Stimulated activated CD4-positive, alpha-beta T cell treated with anti-CD3 and anti-CD28 coated beads, Interleukin-4, amount 100 ng/mL, for 1 hour (primary cell): ENCODE measurements at regions not wholly inside any gene's neighbourhood (a gene's known extent, or its start where the extent isn't known, plus 50 kb on each side); places are given as distances from the start of the nearest gene placed in this dataset.
A peak's percentile ranks its signal among the peaks of the same experiment; 100 is the strongest.

Source experiments
- DNase-seq: peaks from one replicate; pipeline ENCODE4 v3.0.0-alpha.2; 2020

DNA sequence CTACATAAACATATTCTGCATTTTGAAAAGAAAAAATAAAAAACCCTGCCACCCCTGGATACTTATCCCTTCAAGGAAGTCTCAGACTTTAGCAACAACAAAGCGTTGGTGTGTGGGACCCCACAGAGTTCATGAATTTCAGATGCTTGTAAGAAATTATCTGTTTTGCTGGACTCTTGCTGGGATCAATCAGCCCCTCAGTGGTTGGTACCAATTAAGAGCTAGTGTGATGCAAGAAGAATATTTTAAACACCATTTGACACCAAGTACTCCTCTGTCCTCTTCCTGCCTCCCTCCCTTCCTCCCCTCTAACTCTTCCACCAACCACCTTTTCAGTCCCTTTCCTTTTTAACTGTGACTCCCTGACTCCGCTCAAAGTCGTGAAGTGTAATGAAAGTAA lies 51.5 kb downstream of the SST start:
- DNase-seq = no peak

DNA sequence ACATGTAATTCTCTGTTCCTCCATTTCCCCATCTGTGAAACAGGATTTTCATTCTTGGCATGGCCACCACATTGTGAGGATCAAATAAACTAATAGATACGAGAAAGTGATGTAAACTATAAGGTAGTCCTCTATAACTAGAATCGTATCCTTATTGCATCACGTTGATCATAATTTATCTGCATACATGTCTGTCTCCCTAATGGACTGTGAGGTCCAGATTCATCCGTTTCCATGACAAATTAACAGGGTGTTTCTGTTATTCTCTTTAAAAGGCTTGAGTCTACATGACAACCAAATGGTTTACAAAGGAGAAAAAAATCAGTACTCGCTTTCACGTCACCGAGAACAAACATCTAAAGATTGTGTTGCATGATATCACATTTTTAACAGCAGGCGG lies 53.0 kb downstream of the SST start:
- no peak for DNase-seq

DNA sequence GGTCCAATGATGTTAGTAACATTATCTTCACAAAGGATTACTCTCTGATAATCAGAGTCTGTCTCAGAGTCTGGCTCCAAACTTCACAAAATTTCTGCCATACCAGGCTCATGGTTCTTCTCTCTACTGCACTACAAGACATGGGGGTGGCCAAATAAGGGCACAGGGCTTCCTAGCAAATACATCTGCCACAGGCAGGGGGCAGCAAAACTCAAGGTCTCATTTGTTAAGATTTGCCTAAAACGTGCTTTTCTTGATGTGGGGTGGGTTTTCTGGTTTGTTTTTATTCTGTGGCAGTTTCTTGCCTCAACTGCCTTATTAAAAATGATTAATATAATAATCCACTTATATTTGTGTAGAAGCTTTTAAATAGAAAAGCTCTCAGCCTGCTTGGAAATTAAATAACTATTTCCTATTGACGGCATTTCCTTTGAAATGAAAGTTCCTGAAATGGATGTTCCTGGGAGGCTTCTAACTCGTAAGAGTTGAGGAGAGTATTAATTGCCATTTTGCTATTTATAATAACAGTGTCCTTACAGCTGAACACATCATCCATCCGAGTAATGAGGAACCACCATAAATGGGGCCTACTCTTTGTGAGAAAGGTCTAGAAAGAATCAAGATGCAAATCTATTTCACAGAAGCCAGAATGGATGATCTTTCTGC lies 53.8 kb downstream of the SST start:
- peak; percentile 55 for DNase-seq

DNA sequence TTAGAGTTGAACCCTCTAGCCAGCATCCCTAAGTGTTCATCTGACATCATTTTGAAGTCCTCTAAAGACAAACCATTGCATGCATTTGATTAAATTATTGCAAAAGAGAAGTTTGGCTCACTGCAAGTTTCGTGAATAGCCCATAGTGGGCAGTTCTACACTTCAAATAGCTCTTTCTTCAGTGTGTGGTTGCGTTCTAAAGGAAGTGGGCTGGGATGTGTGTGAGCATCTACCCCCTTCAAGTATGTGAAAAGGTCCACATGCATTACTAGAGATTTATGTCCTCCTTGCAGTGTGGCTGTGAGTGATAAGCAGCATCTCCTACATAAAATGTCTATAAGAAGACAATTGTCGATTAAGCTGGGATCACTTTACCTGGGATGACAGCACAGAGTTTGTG lies 54.6 kb downstream of the SST start:
- no peak for DNase-seq

DNA sequence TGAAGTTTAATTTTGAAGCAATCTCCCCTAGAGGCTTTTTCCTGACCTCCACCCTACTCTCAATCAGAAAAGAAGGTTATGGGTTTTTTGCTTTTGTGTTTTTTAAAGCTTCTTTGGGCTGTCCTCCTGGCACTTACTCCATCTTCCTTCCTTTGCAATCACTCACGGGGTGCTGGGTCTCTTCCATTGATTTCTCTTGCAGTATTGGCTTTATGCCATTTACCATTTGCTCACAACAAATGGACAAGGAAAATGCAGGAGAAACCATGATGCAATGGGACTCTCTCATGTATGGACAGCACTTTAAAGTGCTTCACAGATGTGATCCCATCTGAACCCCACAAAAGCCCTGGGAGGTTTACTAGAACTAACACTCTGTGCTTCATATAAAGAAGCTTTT lies 57.5 kb downstream of the SST start:
- no peak for DNase-seq

DNA sequence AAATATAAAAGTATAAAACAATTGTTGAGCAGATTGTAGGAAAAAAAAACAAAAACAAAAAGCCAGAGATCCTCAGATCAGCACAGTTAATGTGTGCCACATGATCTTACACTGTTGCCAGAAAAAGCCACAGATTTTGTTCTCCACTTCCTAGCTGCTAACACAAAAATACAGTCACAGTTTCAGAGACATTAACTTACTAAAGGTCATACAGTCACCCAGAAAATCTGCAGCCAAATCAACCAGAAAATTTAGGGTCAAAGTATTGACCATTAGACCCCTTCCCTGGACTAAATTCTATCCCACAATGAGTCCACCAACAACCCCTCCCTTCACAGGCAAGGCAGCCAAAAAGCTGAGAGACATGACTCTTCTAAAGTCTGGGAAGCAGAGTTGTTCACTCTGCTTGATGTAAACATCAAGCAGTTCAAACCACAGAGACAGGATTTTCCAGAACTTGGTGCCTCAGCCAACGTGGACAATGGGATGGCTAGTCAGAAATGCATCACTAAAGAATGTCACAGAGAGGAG lies 59.1 kb downstream of the SST start:
- DNase-seq = no peak

DNA sequence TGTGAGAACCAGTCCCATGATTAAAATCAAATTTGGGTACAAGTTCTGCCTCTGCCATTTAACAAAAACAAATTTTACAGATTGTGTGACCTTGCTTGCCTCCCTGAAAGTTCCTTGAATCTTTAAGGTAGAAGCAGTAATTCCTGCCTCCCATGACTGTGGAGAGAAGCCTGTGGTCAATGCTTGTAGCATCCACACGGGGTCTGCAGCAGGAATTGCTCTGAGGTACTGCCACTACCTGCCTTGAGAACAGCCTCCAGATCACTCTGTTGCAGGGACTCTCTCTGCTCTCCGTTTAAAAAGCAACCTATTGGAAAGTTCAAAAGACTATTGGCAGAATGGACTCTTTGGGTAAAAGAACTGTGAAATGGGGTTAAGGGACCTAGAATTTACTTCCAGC lies 75.9 kb downstream of the SST start:
- no peak for DNase-seq

DNA sequence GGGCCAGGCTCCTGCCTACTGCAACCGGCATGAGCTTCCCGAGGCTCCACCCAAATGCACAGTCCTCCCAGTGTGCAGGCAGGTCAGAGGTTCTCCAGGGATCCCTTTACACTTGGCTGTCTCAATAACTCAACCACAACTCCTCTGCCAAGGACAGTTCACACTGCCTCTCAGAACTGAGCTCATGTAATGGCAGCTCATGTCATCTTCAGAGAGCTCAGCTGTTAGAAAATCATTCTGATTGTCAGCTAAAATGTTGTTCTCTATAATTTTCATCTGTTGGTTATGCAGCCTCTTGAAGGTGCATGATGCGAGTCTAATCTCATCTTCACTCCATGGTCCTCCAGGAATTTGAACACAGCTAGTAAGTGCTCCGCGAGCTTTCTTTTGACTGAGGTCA lies 76.7 kb downstream of the SST start:
- no peak for DNase-seq

DNA sequence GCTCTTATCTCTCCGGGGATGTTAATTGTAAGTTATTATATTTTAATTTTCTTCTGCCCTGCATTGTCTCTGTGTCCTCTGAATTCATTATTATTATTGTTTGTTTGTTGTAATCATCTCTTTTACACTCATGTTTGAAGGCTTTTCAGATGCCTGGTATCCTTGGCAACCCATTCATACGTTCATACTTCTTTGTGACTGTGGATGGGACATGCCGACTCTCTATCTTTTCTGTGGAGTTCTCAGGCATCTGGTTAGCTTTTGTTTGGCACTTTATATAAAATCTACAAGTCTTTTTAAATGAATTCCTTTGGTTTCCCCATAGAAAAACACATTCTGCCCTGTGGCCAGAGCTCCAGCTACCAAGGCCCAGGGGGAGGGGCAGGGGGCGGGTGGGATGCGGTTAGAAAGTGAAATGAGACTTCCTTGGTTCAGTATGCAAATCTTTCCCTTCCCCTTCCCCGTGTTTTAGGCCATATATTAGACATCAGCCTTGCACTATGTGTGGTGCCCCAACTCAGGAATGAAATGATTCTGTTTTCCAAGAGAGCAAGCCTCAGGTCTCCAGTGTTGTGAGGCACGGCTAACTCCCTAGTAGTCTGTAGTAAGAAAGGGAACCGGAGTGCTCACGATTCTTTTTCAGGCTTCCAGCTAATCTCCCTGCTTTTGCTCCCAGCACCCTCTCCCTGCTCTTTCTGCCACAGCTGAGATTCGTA lies 79.2 kb downstream of the SST start:
- no peak for DNase-seq

DNA sequence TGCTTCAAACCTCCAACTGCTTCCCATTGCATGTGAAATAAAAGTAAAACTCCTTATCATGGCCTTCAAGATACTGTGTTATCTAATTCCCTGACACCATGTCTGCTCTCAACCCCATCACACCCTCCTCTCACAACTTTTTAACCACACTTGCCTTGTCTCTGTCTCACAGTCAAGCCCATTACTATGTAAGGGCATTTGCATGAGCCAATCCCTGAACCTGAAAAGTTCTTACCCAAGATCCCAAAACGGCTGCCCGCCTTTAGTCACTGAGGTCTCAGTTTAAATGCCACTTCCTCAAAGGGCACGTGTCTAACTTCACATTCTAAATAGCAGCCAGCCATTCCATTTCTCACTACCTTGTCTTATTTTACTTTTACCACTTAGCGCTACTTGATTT lies 83.1 kb downstream of the SST start:
- no peak for DNase-seq

DNA sequence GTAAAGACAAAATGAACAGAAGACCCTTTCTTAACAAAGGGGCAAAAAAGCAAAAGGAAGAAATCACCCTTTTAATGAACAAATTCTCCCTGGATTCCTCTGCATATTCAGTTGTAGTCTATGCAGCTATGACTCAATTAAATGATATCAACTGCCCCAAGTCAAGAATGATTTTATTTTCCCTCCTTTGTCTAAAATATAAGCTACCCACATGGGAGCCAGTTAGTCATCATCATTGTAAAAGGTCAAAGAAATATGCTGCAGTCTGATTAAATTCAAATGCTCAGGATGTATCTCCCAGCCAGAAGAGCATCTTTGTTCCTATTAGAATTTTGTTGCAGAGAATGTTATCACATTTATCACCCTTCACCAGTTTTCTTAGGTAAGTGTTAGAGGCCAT lies 84.0 kb downstream of the SST start:
- DNase-seq = no peak

DNA sequence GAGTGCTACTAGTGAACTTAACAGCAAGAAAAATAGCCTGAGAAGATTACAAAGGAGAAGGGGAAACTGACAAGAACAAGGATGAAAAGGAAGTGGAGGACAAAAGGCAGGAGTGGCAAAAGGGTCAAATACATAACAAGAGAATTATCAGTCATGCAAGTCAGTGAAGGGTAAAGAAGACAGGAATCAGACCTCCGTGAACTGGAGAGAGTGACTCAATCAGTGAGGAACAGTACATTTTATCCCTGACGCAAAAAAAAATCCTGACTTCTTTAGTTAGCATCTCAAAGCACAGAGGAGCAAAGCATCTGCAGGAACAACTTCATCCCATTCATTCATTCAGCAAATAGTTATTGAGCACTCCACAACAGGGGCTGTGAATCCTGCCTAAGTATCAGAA lies 97.8 kb downstream of the SST start:
- no peak for DNase-seq

DNA sequence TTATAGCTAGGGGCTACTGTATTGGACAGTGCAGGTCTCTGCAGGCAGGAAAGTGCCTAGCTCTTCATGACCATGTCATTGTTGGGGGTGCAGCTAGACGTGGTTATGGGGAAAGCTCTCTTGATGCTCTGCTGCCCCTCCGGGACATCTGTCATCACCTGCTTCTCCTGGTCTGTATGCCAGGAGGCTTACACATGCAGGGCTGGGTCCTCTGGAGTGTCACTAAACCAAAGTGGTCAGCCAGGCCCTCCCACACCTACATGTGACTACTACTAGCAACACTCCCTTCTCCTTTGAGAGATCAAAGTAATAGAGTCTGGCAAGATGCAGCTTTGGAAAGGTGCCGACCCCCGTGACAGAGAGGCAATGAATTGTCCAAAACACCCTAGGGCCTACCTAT lies 98.5 kb downstream of the SST start:
- DNase-seq = no peak

DNA sequence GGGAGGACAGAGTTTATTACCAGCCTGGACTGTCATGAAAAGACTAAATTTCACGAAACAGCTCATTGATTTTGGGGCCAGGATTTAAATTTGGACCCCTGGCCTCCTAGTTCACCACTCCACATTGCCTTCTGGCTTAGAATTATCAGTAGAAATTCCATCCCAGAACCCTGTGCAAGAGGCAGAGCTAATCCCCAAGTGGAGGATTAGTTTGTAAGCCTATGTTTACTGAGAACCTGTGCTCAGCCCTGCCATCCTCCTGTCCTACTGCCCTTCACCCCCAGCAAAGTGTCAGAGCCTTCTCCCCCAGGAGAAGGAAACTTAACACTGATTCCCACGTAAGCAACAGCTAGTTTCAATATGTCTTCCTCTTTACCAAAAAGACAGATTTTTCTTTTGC lies 99.4 kb downstream of the SST start:
- DNase-seq = no peak

DNA sequence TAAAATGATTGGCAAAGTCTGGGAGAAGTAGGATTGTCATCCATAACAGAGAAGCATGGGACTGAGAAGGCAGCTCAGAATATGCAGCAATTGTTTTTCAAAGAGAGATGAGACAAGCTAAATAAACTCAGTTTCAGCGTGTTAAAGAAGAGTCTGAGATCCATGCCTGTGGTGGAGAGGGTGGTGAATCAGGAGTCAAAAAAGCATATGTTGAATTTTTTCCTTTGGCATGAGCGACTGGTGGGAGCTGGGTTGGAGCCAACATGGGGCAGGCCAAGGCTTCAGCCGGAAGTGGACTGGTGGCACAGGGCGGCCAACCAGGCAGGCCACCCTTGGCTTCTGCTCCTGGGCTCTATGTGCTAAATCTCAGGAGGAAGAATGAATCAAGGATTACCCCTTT lies 102.0 kb downstream of the SST start:
- DNase-seq = no peak

DNA sequence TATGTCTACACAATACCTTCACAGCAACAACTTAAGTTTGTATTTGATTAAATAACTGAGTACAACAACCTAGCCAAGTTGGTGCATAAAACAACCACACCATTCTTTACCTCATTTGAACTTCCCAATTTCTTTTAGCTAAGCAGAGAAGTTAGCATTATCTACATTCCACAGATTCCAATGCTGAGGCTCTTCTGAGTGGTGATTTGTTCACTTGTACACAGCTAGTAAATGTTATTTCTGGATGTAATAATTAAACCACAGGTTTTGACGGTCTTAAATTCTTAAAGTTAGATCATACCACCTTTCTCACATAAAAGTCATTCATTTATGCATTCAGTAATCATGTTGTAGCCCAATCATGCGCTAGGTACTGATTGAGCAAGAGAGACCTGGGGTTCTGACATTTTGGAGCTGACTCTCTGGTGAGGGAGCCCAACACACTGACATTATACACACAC lies 102.5 kb downstream of the SST start:
- DNase-seq = no peak

DNA sequence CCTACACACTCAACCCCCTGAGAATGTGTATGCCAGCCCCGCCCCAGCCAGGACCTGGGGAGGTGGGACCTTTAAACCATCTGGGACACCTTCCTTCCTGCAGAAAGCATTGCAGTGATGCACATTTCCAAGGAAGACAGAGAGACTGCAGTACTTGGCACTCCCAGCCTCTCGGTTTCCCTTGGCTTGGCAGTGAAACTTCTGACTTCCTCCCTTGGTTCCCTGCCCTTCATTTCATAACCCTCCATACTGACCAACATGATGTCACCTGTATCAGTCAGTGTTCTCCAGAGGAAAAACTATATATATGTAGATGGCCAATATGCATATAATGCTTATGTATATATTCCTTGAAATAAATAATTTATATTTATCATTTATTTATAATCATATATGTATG lies 103.2 kb downstream of the SST start:
- no peak for DNase-seq

DNA sequence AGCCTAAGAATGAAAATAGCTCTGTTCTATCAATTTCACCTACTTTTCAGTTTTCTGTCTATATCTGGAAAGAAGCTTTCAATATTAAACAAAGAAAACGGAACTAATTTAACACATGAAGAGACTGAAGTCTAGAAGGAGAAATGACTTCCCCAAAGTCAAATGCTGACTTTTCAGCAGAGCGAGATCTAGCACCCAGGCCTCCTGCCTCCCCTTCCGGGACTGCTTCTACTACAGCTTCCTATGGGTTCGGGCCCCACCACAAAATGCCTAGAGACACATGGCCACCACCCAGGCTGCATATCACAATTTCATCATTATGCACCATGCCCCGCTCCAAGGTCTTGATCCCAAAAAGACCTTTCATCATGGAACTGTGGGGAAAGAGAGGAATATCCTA lies 104.5 kb downstream of the SST start:
- no peak for DNase-seq

DNA sequence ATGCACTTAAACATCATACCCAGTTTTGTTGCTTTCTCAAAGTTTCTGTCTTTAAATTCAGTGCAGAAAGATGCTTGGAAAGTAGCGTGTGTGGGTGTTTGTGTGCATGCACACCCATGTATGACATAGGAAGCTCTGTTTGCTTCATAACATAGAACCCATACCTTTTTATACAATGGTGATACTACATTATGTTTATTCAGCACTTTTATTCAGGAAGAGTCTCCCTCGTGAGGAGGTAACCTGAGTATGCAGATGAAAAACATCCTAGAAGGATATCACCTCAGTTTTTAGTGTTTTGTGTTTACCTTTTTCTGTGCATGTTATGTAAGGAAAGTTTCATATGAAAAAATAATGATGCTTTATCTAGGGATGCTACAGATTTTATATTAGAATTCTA lies 111.2 kb downstream of the SST start:
- no peak for DNase-seq

DNA sequence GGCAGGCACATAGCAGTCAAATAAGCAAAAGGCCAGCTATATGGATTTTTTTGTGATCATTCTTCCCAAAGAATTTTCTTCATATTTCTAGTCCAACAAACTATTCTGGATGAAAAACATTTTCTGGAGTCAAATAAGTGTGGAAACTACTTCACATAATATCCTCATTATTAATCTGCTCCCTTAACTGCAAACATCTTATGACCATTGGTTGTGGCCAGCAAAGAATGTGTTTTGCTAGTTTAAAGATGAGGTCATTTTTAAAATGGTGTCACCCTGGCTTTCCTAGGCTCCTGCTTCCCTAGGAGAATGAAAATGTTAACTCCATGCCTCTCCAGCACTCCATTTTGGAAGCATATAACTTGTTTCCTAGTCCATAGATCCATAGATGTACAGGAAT lies 118.8 kb downstream of the SST start:
- no peak for DNase-seq

DNA sequence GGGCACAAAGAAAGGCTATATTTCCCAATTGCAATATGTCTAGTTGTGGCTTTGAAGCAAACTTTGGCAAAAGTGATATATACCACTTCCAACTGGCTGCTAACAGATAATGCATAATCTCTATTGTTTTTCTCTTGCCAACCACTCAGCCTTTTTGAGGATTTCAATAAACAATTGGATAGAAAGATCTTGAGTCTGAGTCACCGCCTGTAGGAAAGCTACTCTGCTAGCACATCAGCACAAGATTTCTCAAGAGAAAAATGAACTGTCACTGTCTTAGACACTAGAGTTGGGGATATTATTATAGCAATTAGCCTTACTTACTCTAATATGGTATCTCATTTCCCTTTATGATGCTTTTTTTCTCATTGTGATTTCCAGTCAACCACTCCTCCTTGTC lies 119.7 kb downstream of the SST start:
- no peak for DNase-seq

DNA sequence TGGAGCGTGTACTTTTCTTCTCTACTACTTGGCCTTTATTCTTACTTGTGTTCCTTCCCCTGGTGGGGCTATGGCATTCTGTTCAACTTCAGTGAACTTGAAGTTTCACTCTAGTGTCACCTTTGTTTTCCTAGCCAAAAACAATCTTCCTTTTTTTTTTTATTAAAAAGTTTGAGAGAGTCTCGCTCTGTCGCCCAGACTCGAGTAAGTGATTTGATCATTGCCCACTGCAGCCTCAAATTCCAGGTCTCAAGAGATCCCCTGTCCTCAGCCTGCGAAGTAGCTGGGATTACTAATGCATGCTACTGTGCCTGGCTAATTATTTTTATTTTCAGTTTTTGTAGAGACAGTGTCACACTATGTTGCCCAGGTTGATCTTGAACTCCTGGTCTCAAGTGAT lies 124.8 kb downstream of the SST start:
- DNase-seq = no peak

DNA sequence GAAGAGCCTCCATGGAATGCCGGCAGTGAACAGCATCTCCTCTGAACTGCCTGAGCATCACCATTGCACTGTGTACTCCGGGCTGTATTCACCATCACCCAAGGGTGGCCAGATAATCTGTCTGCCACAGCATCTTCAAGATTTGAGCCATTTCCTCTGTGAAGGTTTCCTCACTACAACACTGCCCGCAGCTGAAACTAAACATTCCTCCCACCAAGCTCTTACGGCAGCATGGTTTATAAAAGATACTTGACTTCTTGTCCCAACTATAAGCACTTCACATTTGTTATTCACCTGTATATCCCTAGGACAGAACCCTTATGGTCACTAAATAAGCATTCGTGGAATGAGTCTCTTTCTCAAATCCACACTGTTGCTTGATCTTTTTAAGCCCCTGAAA lies 125.9 kb downstream of the SST start:
- no peak for DNase-seq

DNA sequence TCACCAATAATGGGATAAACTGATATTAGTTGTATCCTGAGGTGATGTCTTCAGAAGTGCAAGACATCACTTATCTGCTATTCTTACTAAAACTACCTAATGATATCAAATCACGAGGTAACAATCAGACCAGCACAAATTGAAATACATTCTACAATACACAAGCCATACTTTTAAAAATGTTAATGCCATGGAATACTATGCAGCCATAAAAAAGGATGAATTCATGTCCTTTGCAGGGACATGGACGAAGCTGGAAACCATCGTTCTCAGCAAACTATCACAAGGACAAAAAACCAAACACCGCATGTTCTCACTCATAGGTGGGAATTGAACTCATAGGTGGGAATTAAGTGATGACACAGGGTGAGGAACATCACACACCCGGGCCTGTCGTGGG lies 129.3 kb downstream of the SST start:
- no peak for DNase-seq

DNA sequence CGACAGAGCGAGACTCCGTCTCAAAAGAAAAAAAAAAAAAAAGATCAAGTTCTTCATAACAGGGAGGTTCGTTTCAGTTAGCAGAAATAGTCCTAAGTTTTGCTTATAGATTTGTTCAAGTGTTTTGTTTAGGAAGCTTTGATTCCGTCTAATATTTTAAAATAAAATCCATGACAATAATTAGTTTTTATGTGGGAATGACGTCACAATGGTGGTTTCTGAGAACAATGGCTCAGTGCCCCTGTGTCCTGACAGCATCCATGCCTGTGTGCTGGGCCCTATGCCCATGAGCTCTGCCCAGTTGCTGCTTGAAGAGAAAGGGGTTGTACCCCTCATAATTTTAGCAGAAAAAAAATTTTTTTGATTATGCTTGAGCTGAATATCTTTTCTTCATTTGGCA lies 134.0 kb downstream of the SST start:
- DNase-seq = no peak
